PC-9 (cell line): ENCODE measurements at regions not wholly inside any gene's neighbourhood (a gene's known extent, or its start where the extent isn't known, plus 50 kb on each side); places are given as distances from the start of the nearest gene placed in this dataset.

Experiments
- CTCF ChIP-seq: fragments of 200-600 bp; sonication (generic); conservative IDR thresholded peaks from 2 replicates; pipeline ENCODE4 v1.6.1; 2017; ENCODE audit warnings: mixed run types, antibody characterized with exemption, mild to moderate bottlenecking, moderate library complexity
- EZH2 ChIP-seq: fragments of 200-600 bp; sonication (generic); IDR thresholded peaks from 2 replicates; pipeline ENCODE4 v1.8.0; 2017; ENCODE audit warnings: antibody characterized with exemption, low read depth

- no peak for TF ChIP-seq CTCF
- no peak for TF ChIP-seq EZH2
Observed at GRCh38 chr7:131106681-131107336, 220.9 kb upstream of the MKLN1 start.
